ENCODE measurements at regions not wholly inside any gene's neighbourhood (a gene's known extent, or its start where the extent isn't known, plus 50 kb on each side); places are given as distances from the start of the nearest gene placed in this dataset.

DNA sequence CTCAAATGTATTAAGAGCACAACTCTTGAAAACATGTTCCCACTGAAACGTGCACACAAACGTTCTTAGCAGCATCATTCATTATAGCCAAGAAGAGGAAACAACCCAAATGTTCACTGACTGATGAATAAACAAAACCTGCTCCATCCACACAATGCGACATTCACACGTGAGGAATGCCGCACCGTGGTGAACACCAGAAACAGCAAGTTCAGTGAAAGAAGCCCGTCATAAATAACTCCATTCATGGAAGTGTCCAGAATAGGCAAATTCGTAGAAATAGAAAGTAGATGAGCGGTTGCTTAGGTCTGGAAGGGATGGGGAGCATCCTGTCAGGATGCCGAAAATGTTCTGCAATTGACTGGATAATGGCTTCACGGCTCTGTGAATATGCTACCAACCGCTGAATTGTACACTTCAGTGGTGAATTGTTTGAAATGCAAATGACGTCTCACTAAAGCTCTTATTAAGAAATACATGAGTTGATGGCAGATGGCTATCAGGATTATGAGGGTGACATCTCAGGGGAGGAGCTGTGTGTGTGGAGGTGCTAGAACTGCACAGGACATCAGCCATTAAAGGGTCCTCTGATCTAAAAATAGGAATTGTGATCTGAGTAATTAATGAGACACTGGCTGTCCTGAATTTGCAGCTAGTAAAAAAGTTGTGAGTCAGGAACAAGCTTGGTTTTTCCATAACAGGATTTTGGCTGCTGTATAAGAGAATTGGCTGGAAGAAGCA lies 771.0 kb downstream of the KCNJ18 start:
- H3K27me3 ChIP-seq (replicated peaks; ENCODE audit: insufficient read depth, low read length) = no peaks in the 10 kb centered on the region
- no peaks in the 10 kb centered on the region for H3K4me1 ChIP-seq (ENCODE audit: low read length)
- no peak overlapping the region for H2AFZ ChIP-seq (ENCODE audit: low read length)
- no peaks in the 10 kb centered on the region for H3K79me2 ChIP-seq (ENCODE audit: low read length)
- H3K36me3 ChIP-seq (replicated peaks; ENCODE audit: insufficient read depth, low read length) = no peaks in the 10 kb centered on the region
- TF ChIP-seq EZH2phosphoT487 (IDR thresholded peaks at IDR 0.05; ENCODE audit: low read length) (no peak), EZH2 (optimal IDR thresholded peaks at IDR 0.05; ENCODE audit: low read depth, low read length) (no peak)
- TF ChIP-seq, protein P1, sequence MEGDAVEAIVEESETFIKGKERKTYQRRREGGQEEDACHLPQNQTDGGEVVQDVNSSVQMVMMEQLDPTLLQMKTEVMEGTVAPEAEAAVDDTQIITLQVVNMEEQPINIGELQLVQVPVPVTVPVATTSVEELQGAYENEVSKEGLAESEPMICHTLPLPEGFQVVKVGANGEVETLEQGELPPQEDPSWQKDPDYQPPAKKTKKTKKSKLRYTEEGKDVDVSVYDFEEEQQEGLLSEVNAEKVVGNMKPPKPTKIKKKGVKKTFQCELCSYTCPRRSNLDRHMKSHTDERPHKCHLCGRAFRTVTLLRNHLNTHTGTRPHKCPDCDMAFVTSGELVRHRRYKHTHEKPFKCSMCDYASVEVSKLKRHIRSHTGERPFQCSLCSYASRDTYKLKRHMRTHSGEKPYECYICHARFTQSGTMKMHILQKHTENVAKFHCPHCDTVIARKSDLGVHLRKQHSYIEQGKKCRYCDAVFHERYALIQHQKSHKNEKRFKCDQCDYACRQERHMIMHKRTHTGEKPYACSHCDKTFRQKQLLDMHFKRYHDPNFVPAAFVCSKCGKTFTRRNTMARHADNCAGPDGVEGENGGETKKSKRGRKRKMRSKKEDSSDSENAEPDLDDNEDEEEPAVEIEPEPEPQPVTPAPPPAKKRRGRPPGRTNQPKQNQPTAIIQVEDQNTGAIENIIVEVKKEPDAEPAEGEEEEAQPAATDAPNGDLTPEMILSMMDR (IDR thresholded peaks at IDR 0.05; ENCODE audit: low read length) = no peak
- no peaks in the 10 kb centered on the region for H4K20me1 ChIP-seq (ENCODE audit: insufficient read depth, low read length)
- DNase-seq = no peak
- H3K27ac ChIP-seq (ENCODE audit: low read length) = no peak overlapping the region
- H3K4me3 ChIP-seq (ENCODE audit: low read length) = no peak overlapping the region
- no peaks in the 10 kb centered on the region for H3F3A ChIP-seq (ENCODE audit: insufficient read depth, low read length)
- no peaks in the 10 kb centered on the region for H3K9me2 ChIP-seq (replicated peaks; ENCODE audit: insufficient read depth, low read length)
- no peak overlapping the region for H3K9ac ChIP-seq (ENCODE audit: low read length)
- no peak overlapping the region for H3K4me2 ChIP-seq (ENCODE audit: low read depth, low read length)
- H3K9me3 ChIP-seq (replicated peaks; ENCODE audit: insufficient read depth, low read length) = no peaks in the 10 kb centered on the region

DNA sequence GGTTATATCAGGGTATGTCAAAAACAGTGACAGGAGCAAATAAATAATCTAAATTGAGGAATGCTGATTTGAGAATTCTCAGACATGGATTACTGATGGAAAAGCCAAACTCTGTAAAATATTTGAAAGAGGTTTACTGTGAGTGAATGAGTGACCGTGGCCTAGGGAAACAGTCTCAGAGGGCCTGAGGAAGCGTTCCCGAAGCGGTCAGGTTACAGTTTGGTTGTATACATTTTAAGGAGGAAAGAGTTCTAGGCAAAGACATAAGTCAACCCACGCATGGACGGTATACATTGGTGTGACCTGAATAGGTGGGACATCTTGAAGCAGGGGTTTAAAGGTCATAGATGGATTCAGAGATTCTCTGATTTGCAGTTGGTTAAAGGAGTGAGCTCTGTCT lies 771.7 kb downstream of the KCNJ18 start:
- H3K9me2 ChIP-seq (replicated peaks; ENCODE audit: insufficient read depth, low read length) = no peaks in the 10 kb centered on the region
- no peaks in the 10 kb centered on the region for H3K9me3 ChIP-seq (replicated peaks; ENCODE audit: insufficient read depth, low read length)
- no peak overlapping the region for H3K9ac ChIP-seq (ENCODE audit: low read length)
- H3K27me3 ChIP-seq (replicated peaks; ENCODE audit: insufficient read depth, low read length) = no peaks in the 10 kb centered on the region
- no peaks in the 10 kb centered on the region for H4K20me1 ChIP-seq (ENCODE audit: insufficient read depth, low read length)
- no peaks in the 10 kb centered on the region for H3F3A ChIP-seq (ENCODE audit: insufficient read depth, low read length)
- no peaks in the 10 kb centered on the region for H3K36me3 ChIP-seq (replicated peaks; ENCODE audit: insufficient read depth, low read length)
- no peak overlapping the region for H2AFZ ChIP-seq (ENCODE audit: low read length)
- no peak overlapping the region for H3K4me2 ChIP-seq (ENCODE audit: low read depth, low read length)
- H3K27ac ChIP-seq (ENCODE audit: low read length) = no peak overlapping the region
- TF ChIP-seq EZH2phosphoT487 (IDR thresholded peaks at IDR 0.05; ENCODE audit: low read length) (no peak), EZH2 (optimal IDR thresholded peaks at IDR 0.05; ENCODE audit: low read depth, low read length) (no peak)
- TF ChIP-seq, protein P1 (IDR thresholded peaks at IDR 0.05; ENCODE audit: low read length) = no peak
- H3K4me1 ChIP-seq (ENCODE audit: low read length) = no peaks in the 10 kb centered on the region
- H3K4me3 ChIP-seq (ENCODE audit: low read length) = no peak overlapping the region
- DNase-seq = no peak
- no peaks in the 10 kb centered on the region for H3K79me2 ChIP-seq (ENCODE audit: low read length)

DNA sequence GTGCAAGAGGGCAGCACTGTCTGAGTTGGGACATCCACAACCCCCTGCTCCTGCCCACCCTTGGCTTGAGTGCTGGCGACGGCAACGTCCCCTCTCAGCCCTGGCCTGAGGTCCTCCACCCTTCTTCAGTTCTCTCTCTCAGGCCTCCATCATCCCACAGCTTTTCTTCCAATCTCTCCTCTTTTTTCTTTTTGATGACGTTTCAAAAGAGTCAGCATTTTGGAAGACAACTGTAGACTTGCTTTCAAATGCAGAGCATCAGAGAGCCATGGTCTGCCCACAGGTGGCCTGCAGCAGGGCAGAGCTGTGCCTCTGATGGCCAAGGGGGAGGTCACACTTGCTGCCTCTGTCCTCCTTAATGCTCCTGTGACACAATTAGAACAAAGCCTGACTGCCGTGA lies 775.4 kb downstream of the KCNJ18 start:
- Histone ChIP-seq H3K9me3 (replicated peaks; ENCODE audit: insufficient read depth, low read length) (no peaks in the 10 kb centered on the region), H3F3A (ENCODE audit: insufficient read depth, low read length) (no peaks in the 10 kb centered on the region)

More for the DNA sequence above, 775.4 kb downstream of the KCNJ18 start:
- no peaks in the 10 kb centered on the region for H3K4me1 ChIP-seq (ENCODE audit: low read length)
- no peaks in the 10 kb centered on the region for H3K27me3 ChIP-seq (replicated peaks; ENCODE audit: insufficient read depth, low read length)
- H2AFZ ChIP-seq (ENCODE audit: low read length) = no peak overlapping the region
- DNase-seq = no peak
- no peaks in the 10 kb centered on the region for H3K79me2 ChIP-seq (ENCODE audit: low read length)
- H4K20me1 ChIP-seq (ENCODE audit: insufficient read depth, low read length) = no peaks in the 10 kb centered on the region
- TF ChIP-seq EZH2 (optimal IDR thresholded peaks at IDR 0.05; ENCODE audit: low read depth, low read length) = no peak
- TF ChIP-seq, protein P1 (IDR thresholded peaks at IDR 0.05; ENCODE audit: low read length) = no peak
- TF ChIP-seq EZH2phosphoT487 (IDR thresholded peaks at IDR 0.05; ENCODE audit: low read length) = no peak
- H3K4me3 ChIP-seq (ENCODE audit: low read length) = no peak overlapping the region
- no peaks in the 10 kb centered on the region for H3K36me3 ChIP-seq (replicated peaks; ENCODE audit: insufficient read depth, low read length)
- no peak overlapping the region for H3K9ac ChIP-seq (ENCODE audit: low read length)
- no peak overlapping the region for H3K27ac ChIP-seq (ENCODE audit: low read length)
- H3K9me2 ChIP-seq (replicated peaks; ENCODE audit: insufficient read depth, low read length) = no peaks in the 10 kb centered on the region
- no peak overlapping the region for H3K4me2 ChIP-seq (ENCODE audit: low read depth, low read length)
